CD8-positive, alpha-beta memory T cell (primary cell): ENCODE measurements at regions not wholly inside any gene's neighbourhood (a gene's known extent, or its start where the extent isn't known, plus 50 kb on each side); places are given as distances from the start of the nearest gene placed in this dataset.
A peak's percentile ranks its signal among the peaks of the same experiment; 100 is the strongest.

Experiments used
- CTCF ChIA-PET: fragments of 350-600 bp; sonication (Branson Sonifier 250); formaldehyde crosslinking; loops from one replicate; lab custom pipeline; 2021; ENCODE audit warnings: antibody characterized with exemption; lab: Charles Lee
- POLR2A ChIA-PET: fragments of 350-600 bp; sonication (Branson Sonifier 250); formaldehyde crosslinking; loops from one replicate; lab custom pipeline; 2021; ENCODE audit warnings: antibody characterized with exemption; lab: Charles Lee
- DNase-seq, 5 donors: peaks; one replicate each; pipeline versions ENCODE4 v3.0.0 to v3.0.0-alpha.2; 2020 to 2022; ENCODE audit warnings: mixed read lengths in 1 of 5
- H3K27ac ChIP-seq: one replicate; pipeline ENCODE4 v1.7.0; 2013; ENCODE audit warnings: low read depth, mild to moderate bottlenecking, low read length, moderate library complexity
- H3K27me3 ChIP-seq: 2 replicates; pipeline ENCODE4 v1.7.0; 2013; ENCODE audit warnings: low read length, mild to moderate bottlenecking; ENCODE audit not compliant: insufficient read depth, poor library complexity, severe bottlenecking
- H3K36me3 ChIP-seq: 2 replicates; pipeline ENCODE4 v1.7.0; 2013; ENCODE audit warnings: mild to moderate bottlenecking, low read length, moderate library complexity; ENCODE audit not compliant: insufficient read depth
- H3K4me1 ChIP-seq: 2 replicates; pipeline ENCODE4 v1.7.0; 2013; ENCODE audit warnings: mild to moderate bottlenecking, low read length, moderate library complexity; ENCODE audit not compliant: insufficient read depth
- H3K4me3 ChIP-seq: 2 replicates; pipeline ENCODE4 v1.7.0; 2013; ENCODE audit warnings: mild to moderate bottlenecking, low read length
- H3K9me3 ChIP-seq: 2 replicates; pipeline ENCODE4 v1.7.0; 2013; ENCODE audit warnings: mild to moderate bottlenecking, low read length
- H3K27ac Mint-ChIP-seq, 8 donors: one replicate each; pipeline ENCODE4 v1.8.0; 2020 to 2021; ENCODE audit warnings: mixed read lengths in 8 of 8, mild to moderate bottlenecking in 6 of 8, inconsistent platforms in 3 of 8, moderate library complexity in 3 of 8
- H3K27me3 Mint-ChIP-seq, 2 donors: one replicate each; pipeline ENCODE4 v1.8.0; 2020 to 2021; ENCODE audit warnings: mixed read lengths in 2 of 2, mild to moderate bottlenecking in 1 of 2, moderate library complexity in 1 of 2
- H3K36me3 Mint-ChIP-seq, 3 donors: one replicate each; pipeline ENCODE4 v1.8.0; 2020 to 2021; ENCODE audit warnings: mixed read lengths in 3 of 3, inconsistent platforms in 1 of 3, mild to moderate bottlenecking in 1 of 3
- H3K4me1 Mint-ChIP-seq, 3 donors: one replicate each; pipeline ENCODE4 v1.8.0; 2020 to 2021; ENCODE audit warnings: mixed read lengths in 3 of 3, inconsistent platforms in 1 of 3, mild to moderate bottlenecking in 1 of 3
- H3K4me3 Mint-ChIP-seq, 7 donors: one replicate each; pipeline ENCODE4 v1.8.0; 2020 to 2021; ENCODE audit warnings: mixed read lengths in 7 of 7, mild to moderate bottlenecking in 6 of 7, moderate library complexity in 4 of 7, inconsistent platforms in 2 of 7
- H3K9me3 Mint-ChIP-seq, 5 donors: one replicate each; pipeline ENCODE4 v1.8.0; 2020 to 2022; ENCODE audit warnings: mixed read lengths in 5 of 5, mild to moderate bottlenecking in 3 of 5, moderate library complexity in 2 of 5, inconsistent platforms in 1 of 5

GRCh38 chr15:81942655-81943195 is 103.1 kb downstream of the MEX3B start:
- ChIA-PET POLR2A (no interaction called here), CTCF (no interaction called here)
- no peaks in the 10 kb centered on the region for H3K27me3 ChIP-seq
- Mint-ChIP-seq H3K27me3 (peaks cover 4 to 14% of the 10 kb centered on the region in 2 donors), H3K4me1 (no peaks in the 10 kb centered on the region), H3K27ac (no peak overlapping the region), H3K36me3 (no peaks in the 10 kb centered on the region), H3K9me3 (peaks cover 3 to 15% (median 10%) of the 10 kb centered on the region in 5 donors), H3K4me3 (no peak overlapping the region)
- DNase-seq: no peak
- no peaks in the 10 kb centered on the region for H3K36me3 ChIP-seq
- H3K4me1 ChIP-seq: no peaks in the 10 kb centered on the region
- H3K27ac ChIP-seq: no peak overlapping the region
- H3K9me3 ChIP-seq: no peaks in the 10 kb centered on the region
- H3K4me3 ChIP-seq: no peak overlapping the region

- no peak overlapping the region for H3K4me3 ChIP-seq
- Mint-ChIP-seq H3K9me3 (peaks cover 3 to 19% (median 10%) of the 10 kb centered on the region in 5 donors), H3K27ac (no peak overlapping the region), H3K4me1 (no peaks in the 10 kb centered on the region), H3K27me3 (peaks cover 4 to 13% of the 10 kb centered on the region in 2 donors), H3K36me3 (no peaks in the 10 kb centered on the region), H3K4me3 (no peak overlapping the region)
- H3K9me3 ChIP-seq: no peaks in the 10 kb centered on the region
- POLR2A ChIA-PET: no interaction called here
- H3K36me3 ChIP-seq: no peaks in the 10 kb centered on the region
- H3K27ac ChIP-seq: peak overlapping the region; percentile 17
- CTCF ChIA-PET: no interaction called here
- H3K4me1 ChIP-seq: no peaks in the 10 kb centered on the region
- H3K27me3 ChIP-seq: no peaks in the 10 kb centered on the region
- DNase-seq: no peak
These were observed 103.7 kb downstream of the MEX3B start for GRCh38 chr15:81942157-81942556.

GRCh38 chr15:81941479-81941878 is 104.3 kb downstream of the MEX3B start:
- no peaks in the 10 kb centered on the region for H3K36me3 ChIP-seq
- H3K4me1 Mint-ChIP-seq: no peaks in the 10 kb centered on the region
- no peak overlapping the region for H3K4me3 ChIP-seq
- H3K36me3 Mint-ChIP-seq: no peaks in the 10 kb centered on the region
- no peak for DNase-seq
- no peaks in the 10 kb centered on the region for H3K9me3 ChIP-seq
- ChIA-PET POLR2A (no interaction called here), CTCF (no interaction called here)
- H3K4me1 ChIP-seq: no peaks in the 10 kb centered on the region
- no peak overlapping the region for H3K4me3 Mint-ChIP-seq
- peaks cover 3 to 19% (median 10%) of the 10 kb centered on the region in 5 donors for H3K9me3 Mint-ChIP-seq
- peak overlapping the region; percentile 17 for H3K27ac ChIP-seq
- no peaks in the 10 kb centered on the region for H3K27me3 ChIP-seq
- peaks cover 4 to 9% of the 10 kb centered on the region in 2 donors for H3K27me3 Mint-ChIP-seq
- no peak overlapping the region for H3K27ac Mint-ChIP-seq

GRCh38 chr15:81940467-81941451 is 105.1 kb downstream of the MEX3B start:
- H3K36me3 Mint-ChIP-seq: no peaks in the 10 kb centered on the region
- no peaks in the 10 kb centered on the region for H3K36me3 ChIP-seq
- H3K27ac Mint-ChIP-seq: no peak overlapping the region
- ChIA-PET POLR2A (no interaction called here), CTCF (no interaction called here)
- H3K4me1 ChIP-seq: no peaks in the 10 kb centered on the region
- H3K9me3 ChIP-seq: no peaks in the 10 kb centered on the region
- H3K27me3 ChIP-seq: no peaks in the 10 kb centered on the region
- DNase-seq: no peak
- peak overlapping the region; percentile 17 for H3K27ac ChIP-seq
- peaks cover 3 to 19% (median 10%) of the 10 kb centered on the region in 5 donors for H3K9me3 Mint-ChIP-seq
- H3K4me3 ChIP-seq: no peak overlapping the region
- no peak overlapping the region for H3K4me3 Mint-ChIP-seq
- H3K27me3 Mint-ChIP-seq: peaks cover 3 to 9% of the 10 kb centered on the region in 2 donors
- no peaks in the 10 kb centered on the region for H3K4me1 Mint-ChIP-seq

- POLR2A ChIA-PET: no interaction called here
- Histone ChIP-seq H3K4me3 (no peak overlapping the region), H3K27ac (no peak overlapping the region), H3K27me3 (no peaks in the 10 kb centered on the region), H3K36me3 (no peaks in the 10 kb centered on the region), H3K9me3 (no peaks in the 10 kb centered on the region), H3K4me1 (no peaks in the 10 kb centered on the region)
- Mint-ChIP-seq H3K9me3 (peaks cover 3 to 19% (median 10%) of the 10 kb centered on the region in 5 donors), H3K4me3 (no peak overlapping the region), H3K27ac (no peak overlapping the region), H3K4me1 (no peaks in the 10 kb centered on the region), H3K36me3 (no peaks in the 10 kb centered on the region), H3K27me3 (peaks cover 3 to 9% of the 10 kb centered on the region in 2 donors)
- peak in 1 of 5 donors; percentile 4 for DNase-seq
- CTCF ChIA-PET: no interaction called here
These were observed 106.0 kb downstream of the MEX3B start for GRCh38 chr15:81939604-81940440.

- DNase-seq: no peak
- H3K27me3 ChIP-seq: no peaks in the 10 kb centered on the region
- H3K36me3 ChIP-seq: no peaks in the 10 kb centered on the region
- no peak overlapping the region for H3K27ac ChIP-seq
- Mint-ChIP-seq H3K27ac (no peak overlapping the region), H3K4me1 (no peaks in the 10 kb centered on the region), H3K36me3 (no peaks in the 10 kb centered on the region), H3K4me3 (no peak overlapping the region), H3K9me3 (peaks cover 3 to 19% (median 10%) of the 10 kb centered on the region in 5 donors), H3K27me3 (peaks cover 3 to 9% of the 10 kb centered on the region in 2 donors)
- no peak overlapping the region for H3K4me3 ChIP-seq
- ChIA-PET POLR2A (no interaction called here), CTCF (no interaction called here)
- no peaks in the 10 kb centered on the region for H3K4me1 ChIP-seq
- no peaks in the 10 kb centered on the region for H3K9me3 ChIP-seq
These were observed 108.6 kb downstream of the MEX3B start for GRCh38 chr15:81937189-81937588.

- Mint-ChIP-seq H3K4me3 (no peak overlapping the region), H3K36me3 (no peaks in the 10 kb centered on the region), H3K9me3 (no peaks in the 10 kb centered on the region), H3K27me3 (peaks cover 4 to 13% of the 10 kb centered on the region in 2 donors), H3K27ac (no peak overlapping the region), H3K4me1 (no peaks in the 10 kb centered on the region)
- Histone ChIP-seq H3K4me3 (no peak overlapping the region), H3K36me3 (no peaks in the 10 kb centered on the region), H3K4me1 (no peaks in the 10 kb centered on the region), H3K9me3 (no peaks in the 10 kb centered on the region), H3K27me3 (no peaks in the 10 kb centered on the region), H3K27ac (no peak overlapping the region)
- ChIA-PET POLR2A (no interaction called here), CTCF (no interaction called here)
- DNase-seq: no peak
These were observed 115.0 kb downstream of the MEX3B start for GRCh38 chr15:81930582-81931369.
